OCI-LY1 (cell line): ENCODE measurements at regions not wholly inside any gene's neighbourhood (a gene's known extent, or its start where the extent isn't known, plus 50 kb on each side); places are given as distances from the start of the nearest gene placed in this dataset.

Experiments used
- EZH2 ChIP-seq: fragments of 200-600 bp; sonication (generic), shearing (Covaris generic); IDR thresholded peaks from 2 replicates; pipeline ENCODE4 v1.8.0; 2017; ENCODE audit warnings: borderline replicate concordance, mixed run types, mild to moderate bottlenecking, antibody characterized with exemption, low read length, moderate library complexity, mixed read lengths
- TF ChIP-seq, protein P1 (sequence below): fragments of 200-600 bp; sonication (generic), shearing (Covaris generic); IDR thresholded peaks from 2 replicates; pipeline ENCODE4 v1.5.1; 2017; ENCODE audit warnings: mild to moderate bottlenecking, antibody characterized with exemption, low read length, moderate library complexity, mixed read lengths

DNA sequence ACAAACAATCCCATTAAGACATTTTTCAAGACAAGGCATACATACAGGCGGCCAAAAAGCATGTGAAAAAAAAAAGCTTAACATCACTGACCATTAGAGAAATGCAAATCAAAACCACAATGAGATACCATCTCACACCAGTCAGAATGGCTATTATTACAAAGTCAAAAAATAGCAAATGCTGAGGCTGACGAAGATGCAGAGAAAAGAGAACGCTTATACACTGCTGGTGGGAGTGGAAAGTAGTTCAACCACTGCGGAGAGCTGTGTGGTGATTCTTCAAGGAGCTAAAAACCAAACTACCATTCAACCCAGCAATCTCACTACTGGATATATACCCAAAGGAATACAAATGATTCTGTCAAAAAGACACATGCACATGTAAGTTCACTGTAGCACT, 216.7 kb downstream of the FOXG1 start:
- TF ChIP-seq, protein P1, sequence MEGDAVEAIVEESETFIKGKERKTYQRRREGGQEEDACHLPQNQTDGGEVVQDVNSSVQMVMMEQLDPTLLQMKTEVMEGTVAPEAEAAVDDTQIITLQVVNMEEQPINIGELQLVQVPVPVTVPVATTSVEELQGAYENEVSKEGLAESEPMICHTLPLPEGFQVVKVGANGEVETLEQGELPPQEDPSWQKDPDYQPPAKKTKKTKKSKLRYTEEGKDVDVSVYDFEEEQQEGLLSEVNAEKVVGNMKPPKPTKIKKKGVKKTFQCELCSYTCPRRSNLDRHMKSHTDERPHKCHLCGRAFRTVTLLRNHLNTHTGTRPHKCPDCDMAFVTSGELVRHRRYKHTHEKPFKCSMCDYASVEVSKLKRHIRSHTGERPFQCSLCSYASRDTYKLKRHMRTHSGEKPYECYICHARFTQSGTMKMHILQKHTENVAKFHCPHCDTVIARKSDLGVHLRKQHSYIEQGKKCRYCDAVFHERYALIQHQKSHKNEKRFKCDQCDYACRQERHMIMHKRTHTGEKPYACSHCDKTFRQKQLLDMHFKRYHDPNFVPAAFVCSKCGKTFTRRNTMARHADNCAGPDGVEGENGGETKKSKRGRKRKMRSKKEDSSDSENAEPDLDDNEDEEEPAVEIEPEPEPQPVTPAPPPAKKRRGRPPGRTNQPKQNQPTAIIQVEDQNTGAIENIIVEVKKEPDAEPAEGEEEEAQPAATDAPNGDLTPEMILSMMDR, result no peak
- TF ChIP-seq EZH2, result no peak
